Iris pigment epithelial cell (primary cell): ENCODE measurements at regions not wholly inside any gene's neighbourhood (a gene's known extent, or its start where the extent isn't known, plus 50 kb on each side); places are given as distances from the start of the nearest gene placed in this dataset.

Experiments
- DNase-seq: peaks from one replicate; pipeline ENCODE4 v3.0.0-alpha.2; 2011; ENCODE audit warnings: low read depth

DNA sequence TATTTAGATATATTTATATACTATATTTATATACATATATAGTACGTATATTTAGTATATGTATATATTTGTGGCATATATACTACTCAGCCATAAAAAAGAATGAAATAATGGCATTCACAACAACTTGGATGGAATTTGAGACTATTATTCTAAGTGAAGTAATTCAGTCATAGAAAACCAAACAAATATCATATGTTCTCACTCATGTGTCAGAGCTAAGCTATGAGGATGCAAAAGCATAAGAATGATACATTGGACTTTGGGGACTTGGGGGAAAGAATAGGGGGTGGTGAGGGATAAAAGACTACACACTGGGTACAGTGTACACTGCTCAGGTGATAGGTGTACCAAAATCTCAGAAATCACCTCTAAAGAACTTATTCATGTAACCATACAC, 1015.7 kb downstream of the EFNB2 start:
- DNase-seq: peak; percentile 23

DNA sequence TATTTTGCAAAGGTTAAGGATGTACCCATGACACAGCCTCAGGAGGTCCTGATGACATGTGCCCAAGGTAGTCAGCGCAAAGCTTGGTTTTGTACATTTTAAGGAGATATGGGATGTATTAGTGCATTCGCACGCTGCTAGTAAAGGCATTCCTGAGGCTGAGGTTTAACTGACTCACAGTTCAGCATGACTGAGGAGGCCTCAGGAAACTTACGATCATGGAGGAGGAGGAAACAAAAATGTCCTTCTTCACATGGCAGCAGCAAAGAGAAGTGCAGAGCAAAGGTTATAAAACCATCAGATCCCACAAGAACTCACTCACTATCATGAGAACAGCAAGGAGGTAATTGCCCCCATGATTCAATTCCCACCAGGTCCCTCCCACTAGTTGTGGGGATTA, 1017.4 kb downstream of the EFNB2 start:
- DNase-seq: peak; percentile 74

DNA sequence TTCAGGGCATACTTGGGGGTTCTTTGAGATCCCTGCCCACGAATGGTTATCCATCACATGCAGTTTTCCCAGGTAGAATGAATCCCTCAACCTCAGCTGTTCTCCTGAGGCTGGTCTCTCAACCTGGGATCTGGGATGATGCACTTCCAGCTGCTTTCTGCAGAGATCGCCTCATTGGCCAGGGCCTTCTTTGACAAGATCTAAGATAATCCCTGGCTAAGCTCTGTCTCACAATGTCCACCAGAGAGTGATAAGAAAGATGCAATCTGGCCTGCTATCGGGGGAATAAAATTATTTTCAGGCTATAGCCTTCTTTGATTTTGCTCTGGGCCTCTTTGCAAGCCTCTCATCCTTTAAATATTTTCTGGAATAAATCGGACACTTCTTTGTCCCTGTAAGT, 1021.1 kb downstream of the EFNB2 start:
- DNase-seq: no peak

DNA sequence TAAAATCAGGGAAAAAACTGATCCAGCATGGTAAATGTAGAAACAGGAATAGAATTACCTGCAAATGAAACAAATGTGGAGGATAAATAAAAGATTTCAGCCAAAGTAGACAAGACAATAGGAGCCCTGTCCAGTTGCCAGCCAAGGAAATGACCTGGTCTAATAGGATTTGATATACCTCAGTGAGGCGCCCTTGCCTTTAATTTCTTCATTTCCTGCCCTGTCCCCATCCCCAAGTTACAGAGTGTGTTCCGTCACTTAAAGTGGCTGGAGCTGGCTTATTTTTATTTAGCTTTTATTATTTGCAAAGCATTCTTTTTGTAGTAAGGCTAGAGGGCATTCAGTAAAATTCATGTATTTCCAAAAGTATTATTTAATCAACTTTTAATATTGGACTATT, 1022.0 kb downstream of the EFNB2 start:
- no peak for DNase-seq

DNA sequence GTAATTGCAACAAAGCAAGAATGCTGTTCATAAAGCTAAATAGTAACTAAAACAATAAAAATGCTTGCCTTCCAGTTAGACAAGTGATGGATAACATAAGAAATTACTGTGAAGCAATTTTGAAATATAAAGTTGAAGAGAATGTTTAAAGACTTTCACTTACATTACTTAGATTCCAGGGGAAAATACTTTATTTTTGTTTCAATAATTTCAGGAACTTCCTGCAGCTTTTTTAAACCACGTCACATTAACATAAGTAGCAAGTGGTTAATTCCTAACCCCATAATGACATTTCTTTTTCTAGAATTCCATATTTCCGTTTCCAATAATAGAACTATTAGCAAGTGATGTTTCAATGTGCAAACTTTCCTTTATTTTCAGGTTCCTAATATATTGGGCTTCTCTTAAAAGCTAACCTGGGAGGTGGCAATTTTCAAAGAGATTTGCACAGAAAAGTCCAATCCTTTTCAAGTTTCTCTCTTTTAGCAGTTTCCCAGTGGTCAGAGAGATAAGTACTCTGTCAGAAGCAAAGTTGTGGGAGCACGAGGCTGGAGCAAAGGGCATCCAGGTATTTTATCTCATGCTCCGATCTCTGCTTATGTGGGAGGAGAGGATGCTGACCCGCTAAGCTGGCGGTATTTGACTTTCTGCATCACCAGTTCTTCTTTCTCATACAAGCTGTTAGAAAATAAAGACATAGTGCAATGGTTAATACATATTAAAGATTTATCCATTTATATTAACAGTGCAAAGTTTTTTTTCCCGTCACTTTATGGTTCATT, 1025.3 kb downstream of the EFNB2 start:
- DNase-seq: peak; percentile 28

DNA sequence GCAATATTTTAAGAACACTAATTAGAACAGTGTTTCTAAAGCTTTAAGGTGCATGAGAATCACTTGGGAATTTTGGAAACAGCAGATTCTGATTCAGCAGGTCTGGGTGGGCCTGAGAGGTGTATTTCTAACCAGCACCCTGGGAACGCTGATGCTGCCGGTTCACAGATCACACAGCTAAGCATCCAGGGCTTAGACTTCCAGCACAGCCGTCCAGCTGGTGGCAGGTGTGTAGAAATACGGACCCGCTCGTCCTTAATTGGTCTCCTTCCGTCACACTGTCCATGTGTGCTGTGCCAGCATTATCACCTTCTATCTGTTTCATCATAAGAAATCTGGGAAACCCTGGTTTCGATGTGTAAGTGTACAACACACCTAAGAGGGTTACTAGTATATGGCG, 1029.0 kb downstream of the EFNB2 start:
- DNase-seq: no peak

DNA sequence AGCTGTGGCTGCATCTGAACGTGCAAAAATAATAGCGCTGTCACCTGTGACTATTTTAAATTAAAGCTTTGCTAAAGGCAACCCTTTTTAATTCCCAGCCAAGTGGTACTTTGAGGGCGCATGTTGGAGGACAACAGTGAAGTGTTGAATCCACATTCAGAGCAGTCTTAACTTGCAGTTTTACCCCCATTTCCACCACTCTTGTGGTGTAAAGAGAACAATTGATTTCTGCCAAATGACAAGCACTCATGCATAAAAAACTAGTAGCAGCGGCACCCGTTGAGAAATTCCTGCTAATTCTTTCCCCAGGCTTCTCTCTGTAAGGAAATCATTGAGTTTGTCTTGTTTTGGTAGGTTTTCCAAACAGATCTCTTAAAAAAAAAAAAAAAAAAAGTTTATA, 1033.3 kb downstream of the EFNB2 start:
- DNase-seq: no peak

DNA sequence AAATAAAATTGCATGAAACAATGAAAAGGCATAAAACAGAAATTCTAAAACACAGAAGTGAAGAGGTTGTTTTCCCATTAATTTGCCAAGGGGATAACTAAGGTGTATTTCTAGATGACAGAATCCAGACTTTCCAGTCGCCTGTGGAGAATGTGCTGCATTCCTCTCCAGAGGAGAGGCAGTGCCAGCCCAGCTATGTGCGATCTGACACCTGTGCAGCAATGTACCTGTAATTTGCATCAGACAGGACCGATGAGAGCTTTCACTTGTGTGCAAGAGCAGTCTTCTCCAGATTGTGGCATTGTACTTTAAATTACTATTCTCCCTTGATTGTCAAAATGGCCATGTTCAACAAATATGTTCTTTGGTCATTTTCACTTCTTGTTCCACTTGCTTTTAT, 1037.9 kb downstream of the EFNB2 start:
- no peak for DNase-seq

DNA sequence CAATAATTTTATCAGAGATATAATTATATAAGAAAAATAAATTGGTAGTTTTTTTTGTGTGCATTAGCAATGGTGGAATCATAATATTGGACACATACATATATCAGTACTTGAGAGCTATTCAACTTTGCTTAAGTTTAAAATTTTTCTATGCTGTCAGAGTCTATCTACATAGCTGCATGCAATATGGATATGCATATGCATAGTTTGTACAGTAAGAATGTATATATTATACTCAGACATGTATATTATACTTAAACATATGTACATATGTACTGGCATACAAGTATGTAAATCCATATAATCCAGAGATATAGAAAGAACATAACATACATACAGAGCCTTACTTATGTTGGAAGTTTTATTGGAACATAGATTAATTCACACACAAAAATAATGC, 1043.2 kb downstream of the EFNB2 start:
- DNase-seq: no peak

DNA sequence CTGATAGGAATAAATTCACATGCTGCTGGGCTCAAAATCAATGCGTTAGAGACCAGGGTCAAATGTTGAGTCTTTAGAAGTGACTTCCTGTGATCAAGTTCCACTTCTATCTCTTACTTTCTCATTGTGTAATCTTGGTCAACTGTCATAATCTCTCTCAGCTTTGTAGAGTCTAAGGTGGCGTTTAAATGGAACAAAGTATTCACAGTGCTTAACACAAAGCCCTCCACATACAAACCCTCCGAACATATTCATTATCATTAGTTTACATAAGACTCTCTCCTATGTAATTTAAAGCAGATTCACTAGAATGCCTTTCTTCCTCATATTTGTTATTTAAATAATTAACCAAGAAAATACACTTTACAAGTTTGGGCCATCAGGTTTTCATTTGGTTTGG, 1044.1 kb downstream of the EFNB2 start:
- no peak for DNase-seq

DNA sequence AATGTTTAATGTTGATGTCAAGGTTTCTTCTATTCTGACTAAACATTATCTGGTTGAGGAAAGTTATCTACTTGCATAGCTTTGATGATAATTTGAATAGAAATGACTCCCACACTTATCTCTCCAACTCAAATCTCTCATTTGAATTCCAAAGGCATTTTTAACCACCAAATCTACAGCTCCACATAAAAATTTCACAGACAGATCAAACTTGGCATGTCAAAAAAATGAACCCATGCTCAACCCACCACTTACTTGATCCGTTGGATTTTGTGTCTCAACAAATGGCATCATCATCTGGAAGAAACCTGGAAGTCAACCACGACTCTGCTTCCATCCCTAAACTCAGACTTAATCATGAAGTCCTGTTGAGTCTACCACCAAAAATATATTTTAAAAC, 1050.4 kb downstream of the EFNB2 start:
- no peak for DNase-seq

DNA sequence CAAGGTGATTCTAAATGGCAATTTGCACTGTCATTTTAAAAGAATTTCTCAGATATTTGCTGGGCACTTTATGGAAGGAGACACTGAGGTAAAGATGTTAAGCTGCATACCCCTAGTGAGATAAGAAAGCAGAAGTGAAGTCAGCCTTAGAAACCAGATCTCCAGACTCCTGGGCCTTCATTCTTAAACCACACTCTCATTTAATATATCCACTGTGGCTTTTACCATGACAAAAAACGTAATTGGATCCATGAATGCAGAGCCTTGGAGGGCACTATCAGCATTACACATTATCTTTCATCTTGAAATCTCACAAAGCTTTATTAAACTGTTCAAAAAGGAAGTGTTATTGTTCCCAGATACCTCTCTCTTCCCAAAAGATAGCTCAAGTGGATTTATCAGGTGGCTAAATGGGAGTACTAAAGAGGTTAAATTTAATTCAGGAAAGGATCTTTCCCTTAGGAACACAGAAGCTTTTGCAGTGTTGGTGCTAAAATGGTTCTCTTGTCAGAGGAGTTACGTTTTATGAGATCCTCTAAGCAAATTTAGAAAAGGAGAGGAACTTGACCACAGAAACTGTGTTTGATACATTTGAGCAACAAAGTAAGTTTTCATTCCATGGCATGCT, 1060.4 kb downstream of the EFNB2 start:
- peak; percentile 10 for DNase-seq

DNA sequence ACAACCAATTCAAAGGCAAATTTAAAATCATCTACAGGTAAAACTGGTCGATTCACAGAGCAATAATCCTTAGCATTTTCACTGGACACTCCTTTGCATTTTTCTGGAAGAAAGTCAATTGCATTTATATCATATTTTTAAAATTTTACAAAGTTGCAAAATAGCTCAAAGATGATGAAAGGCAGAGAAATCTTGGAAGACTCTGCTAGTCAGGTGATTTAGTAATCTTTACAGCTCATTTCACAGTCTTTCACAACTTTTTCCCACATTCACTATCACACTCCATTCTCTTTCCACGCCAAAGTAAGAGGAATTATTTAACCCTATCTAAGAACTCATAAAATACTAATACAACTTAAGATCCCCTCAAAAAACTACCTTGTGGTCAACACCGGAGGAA, 1063.8 kb downstream of the EFNB2 start:
- peak; percentile 77 for DNase-seq

DNA sequence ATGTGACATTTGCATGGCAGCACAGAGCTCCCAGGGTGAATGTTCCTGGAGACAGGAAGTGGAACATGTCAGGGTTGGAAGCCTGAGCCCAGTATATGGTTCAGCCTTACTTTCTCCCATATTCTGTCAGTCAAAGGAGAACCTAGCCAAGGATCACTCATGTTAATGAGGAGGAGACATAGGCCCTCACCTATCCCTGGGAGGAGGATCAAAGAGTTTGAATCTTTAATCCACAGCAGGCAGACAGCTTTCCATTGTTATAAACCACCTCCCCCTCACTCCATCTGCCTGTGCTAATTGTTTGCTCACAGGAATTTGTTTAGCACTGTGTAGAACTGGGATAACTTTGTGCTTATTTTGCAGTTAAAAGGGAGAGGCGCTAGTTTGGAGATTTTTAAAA, 1069.1 kb downstream of the EFNB2 start:
- DNase-seq: no peak

DNA sequence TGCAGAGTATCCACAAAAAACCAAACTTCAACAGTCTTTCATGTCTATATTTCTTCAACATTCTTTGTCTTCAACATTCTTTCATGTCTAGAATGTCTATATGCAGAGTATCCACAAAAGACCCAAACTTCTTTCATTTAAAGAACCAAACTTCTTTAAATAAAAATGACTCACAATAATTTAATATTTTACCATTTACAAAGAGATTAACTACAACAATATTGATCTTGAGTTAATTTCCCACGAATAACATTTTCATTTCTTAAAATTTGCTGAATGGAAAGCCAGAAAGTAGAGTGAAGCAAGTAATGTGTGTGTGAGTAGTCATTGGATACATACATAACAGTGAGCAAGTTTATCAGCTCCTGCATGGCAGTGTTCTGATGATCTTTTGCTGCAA, 1069.7 kb downstream of the EFNB2 start, which contains the start of gene DAOA:
TSS of gene DAOA (plus strand) at position 301 of the 400 bp plus-strand sequence.
- no peak for DNase-seq

DNA sequence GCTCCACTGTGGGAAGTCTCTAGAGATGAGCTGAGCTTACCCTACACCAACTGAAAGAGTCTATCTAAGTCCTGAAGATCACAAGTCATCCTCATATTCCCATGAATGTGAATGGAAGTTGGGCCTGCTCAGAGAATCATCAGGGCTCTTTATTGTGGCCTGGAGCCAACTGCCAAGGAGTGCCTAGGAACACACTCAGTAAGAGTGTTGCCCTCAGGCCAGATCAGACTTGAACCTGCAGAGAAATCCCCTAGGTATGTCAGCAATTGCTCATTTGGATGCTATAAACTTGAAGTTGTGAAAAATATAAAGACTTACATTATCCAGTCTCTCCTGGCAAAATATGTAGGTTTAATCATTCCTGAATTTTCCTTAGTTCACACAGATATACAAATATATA, 1070.2 kb downstream of the EFNB2 start:
- no peak for DNase-seq

DNA sequence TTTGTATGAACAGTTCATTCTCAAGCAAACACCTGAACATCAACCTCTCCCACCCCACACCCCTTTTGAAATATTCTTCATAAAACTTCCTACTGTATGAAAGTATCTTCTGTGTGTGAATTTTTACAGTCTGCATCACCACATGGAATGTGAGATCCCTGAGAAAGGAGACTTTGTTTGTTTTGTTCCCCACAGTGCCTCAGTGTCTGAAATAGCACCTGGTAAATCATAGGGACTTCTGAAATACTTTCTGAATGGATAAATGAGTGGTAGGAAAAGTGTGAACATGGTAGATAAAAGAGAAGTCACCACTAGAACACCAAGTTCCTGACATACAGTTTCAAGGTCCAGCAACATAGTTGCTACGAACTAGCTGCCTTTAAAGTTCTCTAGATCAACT, 1071.2 kb downstream of the EFNB2 start:
- DNase-seq: peak; percentile 79

DNA sequence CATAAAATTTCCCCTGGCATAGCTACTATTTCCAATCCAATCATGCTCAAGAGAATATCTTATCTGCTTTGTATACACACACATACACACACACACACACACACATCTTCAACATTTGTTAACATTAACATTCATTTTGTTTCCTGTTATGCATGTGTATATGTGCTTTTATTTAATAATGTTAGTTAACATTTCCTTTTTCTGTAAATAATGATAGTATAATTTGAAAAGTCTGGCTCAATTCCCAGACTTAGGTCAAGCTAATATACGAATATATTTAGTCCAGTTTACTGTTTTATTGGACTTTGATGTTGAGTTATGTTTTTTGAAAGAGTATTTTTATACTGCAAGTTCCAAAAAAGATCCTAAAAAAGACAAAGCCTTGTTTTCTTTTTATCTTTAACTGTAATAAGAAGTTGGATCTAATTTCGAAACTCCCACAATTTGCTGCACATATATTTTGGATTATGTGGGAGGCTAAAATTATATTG, 1072.4 kb downstream of the EFNB2 start:
- peak; percentile 59 for DNase-seq

DNA sequence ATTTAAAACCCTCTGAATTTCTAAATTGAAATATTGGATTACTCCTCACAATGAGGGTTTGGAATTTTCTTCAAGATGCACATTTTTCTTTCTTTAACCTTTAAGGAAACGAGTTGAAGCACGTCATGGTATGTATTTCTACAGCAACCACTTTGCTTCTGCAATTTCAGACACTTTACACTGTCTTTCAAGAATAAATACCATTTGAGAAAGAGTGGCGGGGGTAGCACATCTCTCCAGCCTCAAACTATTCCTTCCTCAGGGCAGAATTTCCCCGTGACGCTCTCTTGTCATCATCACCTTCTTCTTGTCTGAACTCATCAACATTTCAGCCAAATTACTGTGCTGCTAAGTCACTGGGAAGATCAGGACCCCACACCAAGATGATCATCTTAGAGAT, 1073.4 kb downstream of the EFNB2 start:
- no peak for DNase-seq

DNA sequence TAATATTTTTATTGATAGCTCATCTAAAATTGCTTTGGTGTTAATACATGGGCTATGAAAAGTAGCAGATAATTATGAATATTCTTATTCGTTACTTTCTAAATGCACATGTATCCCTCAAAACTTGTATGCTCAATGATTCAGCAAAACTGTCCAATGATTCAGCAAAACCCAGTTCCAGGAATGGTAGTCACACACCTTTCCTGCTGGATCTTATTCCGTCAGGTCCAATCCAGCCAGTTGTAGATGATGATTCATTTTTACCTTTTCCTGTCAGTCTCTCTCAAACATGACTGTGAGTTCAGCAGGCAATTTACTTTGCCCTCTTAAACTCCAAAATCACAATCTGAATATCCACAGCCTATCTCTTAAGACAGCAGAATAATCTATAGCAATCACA, 1082.6 kb downstream of the EFNB2 start:
- no peak for DNase-seq

DNA sequence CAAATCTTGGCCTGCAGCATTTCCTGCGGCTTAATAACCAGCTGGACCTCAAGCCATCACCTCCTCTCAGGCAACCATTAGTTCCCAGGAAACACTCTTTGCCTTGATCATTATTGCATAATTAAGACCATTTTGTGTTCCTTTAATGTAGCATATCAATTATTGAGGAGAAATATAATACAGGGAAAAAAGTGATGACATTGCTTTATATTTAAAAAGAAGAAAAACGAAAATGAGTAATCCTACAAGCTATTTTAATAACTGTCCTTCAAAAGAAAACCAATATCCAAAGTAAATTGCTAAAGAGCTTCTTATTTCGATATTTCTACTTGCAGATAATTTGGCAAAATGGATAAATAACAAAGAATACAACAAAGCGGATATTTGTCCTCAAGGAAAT, 1084.7 kb downstream of the EFNB2 start:
- no peak for DNase-seq

DNA sequence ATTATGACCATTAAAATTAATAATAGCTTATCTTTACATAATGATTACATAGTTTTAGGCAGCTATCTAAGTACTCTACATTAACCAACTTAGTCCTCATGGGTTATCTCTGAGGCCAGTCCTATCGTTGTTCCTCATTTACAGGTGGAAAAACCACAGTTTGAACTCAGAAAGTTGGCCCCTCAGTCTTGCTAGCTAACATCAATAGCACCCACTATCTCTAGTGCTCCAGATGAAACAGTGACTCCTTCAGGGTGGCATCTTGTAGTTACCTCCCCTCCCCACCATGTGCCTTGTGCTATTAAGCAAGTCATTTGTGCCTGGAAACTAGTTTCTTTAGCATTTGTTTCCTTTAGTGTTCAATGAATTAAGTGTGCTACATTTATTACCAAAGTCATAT, 1086.7 kb downstream of the EFNB2 start:
- DNase-seq: no peak

DNA sequence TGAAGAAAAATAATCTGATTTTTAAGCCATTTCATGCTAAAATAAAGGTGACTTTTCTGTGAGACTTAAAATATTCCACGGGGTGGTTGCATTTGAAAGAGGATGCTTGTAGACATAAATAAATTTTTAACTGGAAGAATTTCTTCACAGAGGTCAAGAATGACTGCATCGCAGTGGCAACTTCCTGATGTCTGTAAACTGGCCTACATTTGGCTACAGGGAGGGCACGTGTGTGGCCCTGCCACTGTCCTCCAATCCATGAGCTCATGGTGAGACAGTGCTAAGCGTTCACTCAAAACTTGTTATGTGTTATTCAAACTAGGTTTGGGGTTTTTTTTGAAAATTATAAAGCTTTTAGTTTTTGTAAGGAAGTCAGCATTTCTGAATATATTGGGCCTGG, 1089.3 kb downstream of the EFNB2 start:
- peak; percentile 60 for DNase-seq

DNA sequence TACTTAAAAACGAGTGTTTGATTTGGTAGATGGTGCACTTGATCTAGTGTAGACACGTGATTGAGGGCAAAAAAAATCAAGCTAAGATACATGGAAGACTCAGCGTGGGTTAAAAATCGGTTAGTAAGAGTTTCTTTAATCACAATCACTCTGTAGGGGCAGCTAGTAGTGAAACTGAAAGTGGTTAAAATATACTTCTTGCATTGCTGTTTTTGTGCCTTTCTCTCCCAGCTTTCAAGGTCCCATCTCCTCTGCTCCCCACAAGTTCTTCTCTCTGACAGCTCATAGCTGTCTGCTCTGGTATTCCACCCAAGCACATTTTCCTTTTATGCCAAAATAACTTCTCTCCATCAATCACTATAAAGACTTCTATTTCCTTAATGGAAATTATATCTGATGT, 1089.7 kb downstream of the EFNB2 start:
- peak; percentile 40 for DNase-seq
